HepG2 (cell line): ENCODE measurements at regions not wholly inside any gene's neighbourhood (a gene's known extent, or its start where the extent isn't known, plus 50 kb on each side); places are given as distances from the start of the nearest gene placed in this dataset.

Experiments
- ATAC-seq: fragments of 200-7000 bp; cut with Tn5 transposase; 3 replicates; pipeline ENCODE4 v1.9.1; 2020; ENCODE audit warnings: mild to moderate bottlenecking, moderate library complexity
- BruUV-seq: library from RNA; stranded (reverse); fragments of 400-500 nt; replicated peaks from 2 replicates; lab custom pipeline; 2021; lab: Mats Ljungman, UMichigan
- CTCF ChIA-PET: fragments of 300-600 bp; formaldehyde crosslinking; extraction: SDS; loops from one replicate; lab custom pipeline; 2021; ENCODE audit warnings: low total read pairs, inconsistent platforms, low intra/inter-chr PET ratio; lab: Yijun Ruan, JAX
- POLR2A ChIA-PET: fragments of 350-600 bp; sonication (Branson Sonifier 250); formaldehyde crosslinking; loops from one replicate; lab custom pipeline; 2020; ENCODE audit warnings: antibody characterized with exemption, inconsistent platforms; lab: Yijun Ruan, JAX
- DNase-seq: peaks from one replicate; pipeline ENCODE4 v3.0.0-alpha.2; 2015; ENCODE audit warnings: low spot score
- FAIRE-seq: peaks from 3 replicates; lab custom pipeline; 2011; peaks lifted over from hg19 to GRCh38; lab: Jason Lieb, UNC
- H2AFZ ChIP-seq: one replicate; pipeline ENCODE4 v1.6.1; 2011; ENCODE audit warnings: low read length, inconsistent platforms
- H3K27ac ChIP-seq: fragments of 300-600 bp; 3 replicates; pipeline ENCODE4 v1.8.0; 2011; ENCODE audit warnings: mixed run types, mild to moderate bottlenecking, mixed read lengths, low read length, inconsistent platforms; ENCODE audit not compliant: insufficient read depth; ENCODE audit errors: extremely low read length
- H3K27me3 ChIP-seq, 2 experiments: fragments of 200-600 bp in 1 of 2; 2 replicates in 1 of 2; 3 replicates in 1 of 2; pipeline versions ENCODE4 v1.6.0 to v1.8.0; 2011; ENCODE audit warnings: low read length in 2 of 2, mild to moderate bottlenecking in 2 of 2, moderate library complexity in 2 of 2, inconsistent platforms in 1 of 2; ENCODE audit not compliant: insufficient read depth in 2 of 2, control insufficient read depth in 1 of 2
- H3K36me3 ChIP-seq, 2 experiments: fragments of 200-600 bp in 1 of 2; replicated peaks in 1 of 2; 2 replicates in 1 of 2; 3 replicates in 1 of 2; pipeline versions ENCODE4 v1.5.1 to v1.8.0; 2011; ENCODE audit warnings: low read length in 2 of 2, inconsistent platforms in 1 of 2; ENCODE audit not compliant: insufficient read depth in 2 of 2, control insufficient read depth in 1 of 2
- H3K4me1 ChIP-seq: 2 replicates; pipeline ENCODE4 v1.5.1; 2012; ENCODE audit warnings: low read length, inconsistent platforms; ENCODE audit not compliant: insufficient read depth
- H3K4me2 ChIP-seq: 2 replicates; pipeline ENCODE4 v1.6.0; 2011; ENCODE audit warnings: low read depth, low read length, inconsistent platforms
- H3K4me3 ChIP-seq, 3 experiments: fragments of 200-600 bp in 1 of 3; sonication (generic), shearing (Covaris generic) in 1 of 3; replicated peaks in 1 of 3; 2 replicates each; pipeline ENCODE4 v1.5.1; 2011 to 2016; ENCODE audit warnings: low read length in 3 of 3, inconsistent platforms in 2 of 3, low read depth in 2 of 3, mild to moderate bottlenecking in 2 of 3, control low read depth in 1 of 3, mixed read lengths in 1 of 3; ENCODE audit not compliant: insufficient read depth in 1 of 3
- H3K79me2 ChIP-seq: one replicate; pipeline ENCODE4 v1.6.1; 2011; ENCODE audit warnings: low read length, inconsistent platforms; ENCODE audit not compliant: insufficient read depth
- H3K9ac ChIP-seq: 2 replicates; pipeline ENCODE4 v1.6.0; 2011; ENCODE audit warnings: mild to moderate bottlenecking, low read depth, low read length, inconsistent platforms; ENCODE audit not compliant: insufficient read depth
- H3K9me3 ChIP-seq: 2 replicates; pipeline ENCODE4 v1.5.1; 2012; ENCODE audit warnings: mild to moderate bottlenecking, low read length
- H4K20me1 ChIP-seq: 2 replicates; pipeline ENCODE4 v1.6.0; 2011; ENCODE audit warnings: inconsistent platforms, mild to moderate bottlenecking, low read length, moderate library complexity; ENCODE audit not compliant: insufficient read depth
- AKAP8 ChIP-seq: sonication (generic); formaldehyde crosslinking; IDR thresholded peaks from 2 replicates; pipeline ENCODE4 v1.5.1; 2020; ENCODE audit warnings: mild to moderate bottlenecking, missing genetic modification reagents
- BCL6 ChIP-seq: IDR thresholded peaks from 2 replicates; pipeline ENCODE4 v1.6.1; 2016; ENCODE audit warnings: missing genetic modification reagents, missing compliant biosample characterization
- CSRNP2 ChIP-seq: sonication (generic); formaldehyde crosslinking; conservative IDR thresholded peaks from 2 replicates; pipeline ENCODE4 v1.8.0; 2022; ENCODE audit warnings: low read depth, missing genetic modification reagents
- EHMT2 ChIP-seq: fragments of 200-600 bp; sonication (generic); IDR thresholded peaks from 2 replicates; pipeline ENCODE4 v1.7.0; 2017; ENCODE audit warnings: antibody characterized with exemption, low read depth, low read length, borderline replicate concordance
- HNRNPH1 ChIP-seq: fragments of 200-400 bp; formaldehyde crosslinking; optimal IDR thresholded peaks from 2 replicates; pipeline ENCODE3; 2017; ENCODE audit warnings: mild to moderate bottlenecking, low read depth, low read length
- IKZF5 ChIP-seq: IDR thresholded peaks from 2 replicates; pipeline ENCODE4 v1.6.1; 2018; ENCODE audit warnings: missing genetic modification reagents, mild to moderate bottlenecking, missing compliant biosample characterization
- MED8 ChIP-seq: sonication (generic); formaldehyde crosslinking; IDR thresholded peaks from 2 replicates; pipeline ENCODE4 v1.8.1; 2023; ENCODE audit warnings: mild to moderate bottlenecking, missing genetic modification reagents; ENCODE audit not compliant: insufficient replicate concordance
- MIER2 ChIP-seq: IDR thresholded peaks from 2 replicates; pipeline ENCODE4 v1.6.1; 2016; ENCODE audit warnings: missing biosample characterization, missing genetic modification reagents
- NFATC3 ChIP-seq: sonication (generic); formaldehyde crosslinking; IDR thresholded peaks from 2 replicates; pipeline ENCODE4 v1.5.1; 2020; ENCODE audit warnings: mild to moderate bottlenecking, missing genetic modification reagents
- RCOR2 ChIP-seq: IDR thresholded peaks from 2 replicates; pipeline ENCODE4 v1.6.1; 2016; ENCODE audit warnings: missing biosample characterization, missing genetic modification reagents
- SIN3A ChIP-seq: IDR thresholded peaks from 2 replicates; pipeline ENCODE4 v1.6.1; 2011; ENCODE audit warnings: low read depth, mild to moderate bottlenecking, control low read depth, low read length, borderline replicate concordance
- TMF1 ChIP-seq: sonication (generic); formaldehyde crosslinking; IDR thresholded peaks from 2 replicates; pipeline ENCODE4 v1.8.1; 2022; ENCODE audit warnings: low read depth, missing genetic modification reagents
- ZBTB21 ChIP-seq: sonication (generic); formaldehyde crosslinking; IDR thresholded peaks from 2 replicates; pipeline ENCODE4 v1.4.0; 2020; ENCODE audit warnings: missing genetic modification reagents
- ZNF264 ChIP-seq: sonication (generic); formaldehyde crosslinking; IDR thresholded peaks from 2 replicates; pipeline ENCODE4 v1.4.0; 2020; ENCODE audit warnings: missing genetic modification reagents
- ZNF841 ChIP-seq: sonication (generic); formaldehyde crosslinking; IDR thresholded peaks from 2 replicates; pipeline ENCODE4 v1.8.1; 2023; ENCODE audit warnings: missing genetic modification reagents, borderline replicate concordance
- ZNF879 ChIP-seq: sonication (generic); formaldehyde crosslinking; IDR thresholded peaks from 2 replicates; pipeline ENCODE4 v1.8.1; 2023; ENCODE audit warnings: missing genetic modification reagents
- WGBS: methylation state at CpG from one replicate; pipeline ENCODE4 v1.1.6; 2017; ENCODE audit warnings: low lambda C conversion rate; 5-methylcytosine and 5-hydroxymethylcytosine counted together
- in situ Hi-C: cut with HindIII; loops from 2 replicates; pipeline ENCODE4 v1.10.0; 2017; ENCODE audit warnings: low pct_unique_long_range_greater_than_20kb; ENCODE audit not compliant: extremely low pct_ligation_motif_present
- intact Hi-C: fragments of 100-400 bp; cut with micrococcal nuclease; formaldehyde crosslinking; loops from one replicate; pipeline ENCODE4 v1.10.0; 2022; ENCODE audit not compliant: unreplicated experiment

GRCh38 chr1:163610486-163610885, 288.7 kb downstream of the NUF2 start:
- Histone ChIP-seq H3K9me3 (peaks cover 75% of the 10 kb centered on the region), H3K27ac (no peak overlapping the region), H3K36me3 (no peaks in the 10 kb centered on the region), H3K79me2 (no peaks in the 10 kb centered on the region), H3K4me3 (no peak overlapping the region), H3K4me2 (no peak overlapping the region), H3K27me3 (no peaks in the 10 kb centered on the region), H2AFZ (no peak overlapping the region), H3K9ac (no peak overlapping the region), H4K20me1 (no peaks in the 10 kb centered on the region), H3K4me1 (no peaks in the 10 kb centered on the region)
- DNase-seq = no peak
- intact Hi-C loops (no loop called here), in situ Hi-C loops (no loop called here)
- BruUV-seq = no TSS peak
- no peak for FAIRE-seq
- POLR2A ChIA-PET = no interaction called here
- ATAC-seq = no peak
- no peak for TF ChIP-seq MED8 (CRISPR knock-in tag)
- TF ChIP-seq ZNF879 = no peak
- TF ChIP-seq BCL6 (CRISPR knock-in tag) = no peak
- no peak for TF ChIP-seq NFATC3 (CRISPR knock-in tag)
- no peak for TF ChIP-seq ZNF841
- no peak for TF ChIP-seq EHMT2
- no peak for TF ChIP-seq HNRNPH1
- no peak for TF ChIP-seq CSRNP2 (CRISPR knock-in tag)
- TF ChIP-seq TMF1 = no peak
- TF ChIP-seq IKZF5 = no peak
- no peak for TF ChIP-seq AKAP8 (CRISPR knock-in tag)
- no peak for TF ChIP-seq RCOR2 (CRISPR knock-in tag)
- TF ChIP-seq ZBTB21 = no peak
- TF ChIP-seq MIER2 (CRISPR knock-in tag) = no peak
- no peak for TF ChIP-seq SIN3A
- no peak for TF ChIP-seq ZNF264
- 1% methylated on average over 4 of the region's 4 CpGs for WGBS
- CTCF ChIA-PET = no interaction called here
